Astrocyte of the cerebellum (primary cell): ENCODE measurements at regions not wholly inside any gene's neighbourhood (a gene's known extent, or its start where the extent isn't known, plus 50 kb on each side); places are given as distances from the start of the nearest gene placed in this dataset.

ENCODE experiments used
- DNase-seq: peaks from one replicate; pipeline ENCODE4 v3.0.0-alpha.2; 2011; ENCODE audit warnings: low read depth
- H3K4me3 ChIP-seq: 2 replicates; pipeline ENCODE4 v1.5.1; 2011; ENCODE audit warnings: mild to moderate bottlenecking, low read depth, low read length, moderate library complexity
- in situ Hi-C: cut with HindIII; loops from 2 replicates; pipeline ENCODE4 v1.10.0; 2017; ENCODE audit warnings: low sequenced_read_pairs
- TF ChIP-seq, protein P1 (sequence below): IDR thresholded peaks from 2 replicates; pipeline ENCODE4 v1.5.1; 2012; ENCODE audit warnings: low read length, low read depth, moderate library complexity, mild to moderate bottlenecking; ENCODE audit errors: missing control alignments

DNA sequence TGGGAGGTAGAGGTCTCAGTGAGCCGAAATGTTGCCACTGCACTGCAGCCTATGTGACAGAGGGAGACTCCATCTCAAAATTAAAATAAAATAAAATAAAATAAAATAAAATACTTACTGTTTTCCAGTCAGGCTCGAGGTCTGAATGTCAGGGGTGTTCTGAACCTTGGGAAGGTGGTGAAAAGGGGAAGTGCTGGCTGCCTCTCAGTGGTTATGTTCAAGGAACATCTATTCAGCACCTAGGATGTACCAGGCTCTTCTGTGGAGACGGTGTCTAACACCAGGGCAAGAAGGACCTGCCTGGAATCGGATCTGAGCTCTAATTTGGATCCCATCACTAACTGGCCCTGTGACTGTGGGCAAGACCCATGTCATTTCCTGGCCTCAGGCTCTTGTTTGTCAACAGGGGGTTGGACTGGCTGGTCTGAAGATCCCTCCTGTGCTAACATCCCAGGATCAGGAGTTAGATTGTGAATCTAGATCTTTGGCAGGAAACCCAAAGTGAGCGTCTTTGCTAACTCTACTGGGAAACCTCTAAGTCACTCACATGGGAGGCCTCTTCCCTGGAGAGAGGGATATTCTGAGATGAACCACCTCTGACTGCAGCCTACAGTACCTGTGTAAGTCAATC, 63.4 kb upstream of the SIRPG start:
- TF ChIP-seq, protein P1, sequence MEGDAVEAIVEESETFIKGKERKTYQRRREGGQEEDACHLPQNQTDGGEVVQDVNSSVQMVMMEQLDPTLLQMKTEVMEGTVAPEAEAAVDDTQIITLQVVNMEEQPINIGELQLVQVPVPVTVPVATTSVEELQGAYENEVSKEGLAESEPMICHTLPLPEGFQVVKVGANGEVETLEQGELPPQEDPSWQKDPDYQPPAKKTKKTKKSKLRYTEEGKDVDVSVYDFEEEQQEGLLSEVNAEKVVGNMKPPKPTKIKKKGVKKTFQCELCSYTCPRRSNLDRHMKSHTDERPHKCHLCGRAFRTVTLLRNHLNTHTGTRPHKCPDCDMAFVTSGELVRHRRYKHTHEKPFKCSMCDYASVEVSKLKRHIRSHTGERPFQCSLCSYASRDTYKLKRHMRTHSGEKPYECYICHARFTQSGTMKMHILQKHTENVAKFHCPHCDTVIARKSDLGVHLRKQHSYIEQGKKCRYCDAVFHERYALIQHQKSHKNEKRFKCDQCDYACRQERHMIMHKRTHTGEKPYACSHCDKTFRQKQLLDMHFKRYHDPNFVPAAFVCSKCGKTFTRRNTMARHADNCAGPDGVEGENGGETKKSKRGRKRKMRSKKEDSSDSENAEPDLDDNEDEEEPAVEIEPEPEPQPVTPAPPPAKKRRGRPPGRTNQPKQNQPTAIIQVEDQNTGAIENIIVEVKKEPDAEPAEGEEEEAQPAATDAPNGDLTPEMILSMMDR: no peak
- in situ Hi-C loops: no loop called here
- no peak overlapping the region for H3K4me3 ChIP-seq
- no peak for DNase-seq

DNA sequence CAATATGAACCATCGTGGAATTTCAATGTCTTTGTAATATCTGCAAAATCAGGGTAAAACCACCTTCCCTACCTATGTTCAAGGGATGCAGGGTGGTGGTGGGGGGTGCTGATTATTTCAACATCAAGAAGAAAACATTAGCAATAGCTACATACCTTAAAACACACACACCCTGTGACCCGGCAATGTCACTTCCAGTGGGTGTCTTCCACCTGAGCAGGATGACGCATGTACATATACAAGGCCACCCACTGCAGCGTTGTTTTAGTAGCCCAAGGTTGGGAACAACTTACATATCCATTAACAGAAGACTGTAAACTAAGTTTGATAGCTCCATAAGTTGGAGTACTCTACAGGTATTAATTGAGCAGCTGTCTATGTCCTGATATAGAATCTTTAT, 62.6 kb upstream of the SIRPG start:
- TF ChIP-seq, protein P1: no peak
- in situ Hi-C loops: no loop called here
- no peak overlapping the region for H3K4me3 ChIP-seq
- no peak for DNase-seq

DNA sequence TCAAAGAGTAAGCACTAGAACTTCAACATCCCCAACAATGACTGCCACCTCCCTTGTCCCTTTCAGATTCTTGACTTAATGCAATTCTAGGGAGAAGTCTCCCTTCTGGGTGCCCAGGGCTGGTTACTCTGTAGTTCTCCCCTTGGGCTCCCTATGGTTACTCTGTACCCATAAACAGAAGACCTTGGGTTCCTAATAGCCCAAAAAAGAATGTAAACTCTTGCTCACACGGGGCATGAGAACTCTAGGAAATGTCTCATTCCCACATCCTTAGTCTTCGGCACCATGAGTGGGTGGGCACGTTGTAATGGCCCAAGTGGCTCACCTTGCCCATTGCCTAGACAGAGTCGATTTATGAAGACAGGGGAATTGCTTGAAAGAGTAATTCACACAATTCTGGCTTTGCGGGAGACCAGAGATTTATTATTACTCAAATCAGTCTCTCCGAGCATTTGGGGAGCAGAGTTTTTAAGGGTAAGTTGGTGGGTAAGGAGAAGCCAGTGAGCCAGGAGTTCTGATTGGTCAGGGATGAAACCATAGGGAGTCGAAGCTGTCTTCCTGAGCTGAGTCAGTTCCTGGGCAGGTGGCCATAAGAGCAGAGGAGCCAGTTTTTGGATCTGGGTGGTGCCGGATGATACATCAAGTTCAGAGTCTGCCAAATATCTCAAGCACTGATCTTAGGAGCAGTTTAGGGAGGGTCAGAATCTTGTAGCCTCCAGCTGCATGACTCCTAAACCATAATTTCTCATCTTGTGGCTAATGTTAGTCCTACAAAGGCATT, 61.2 kb upstream of the SIRPG start:
- no peak overlapping the region for H3K4me3 ChIP-seq
- in situ Hi-C loops: no loop called here
- DNase-seq: peak; percentile 62
- TF ChIP-seq, protein P1: no peak

DNA sequence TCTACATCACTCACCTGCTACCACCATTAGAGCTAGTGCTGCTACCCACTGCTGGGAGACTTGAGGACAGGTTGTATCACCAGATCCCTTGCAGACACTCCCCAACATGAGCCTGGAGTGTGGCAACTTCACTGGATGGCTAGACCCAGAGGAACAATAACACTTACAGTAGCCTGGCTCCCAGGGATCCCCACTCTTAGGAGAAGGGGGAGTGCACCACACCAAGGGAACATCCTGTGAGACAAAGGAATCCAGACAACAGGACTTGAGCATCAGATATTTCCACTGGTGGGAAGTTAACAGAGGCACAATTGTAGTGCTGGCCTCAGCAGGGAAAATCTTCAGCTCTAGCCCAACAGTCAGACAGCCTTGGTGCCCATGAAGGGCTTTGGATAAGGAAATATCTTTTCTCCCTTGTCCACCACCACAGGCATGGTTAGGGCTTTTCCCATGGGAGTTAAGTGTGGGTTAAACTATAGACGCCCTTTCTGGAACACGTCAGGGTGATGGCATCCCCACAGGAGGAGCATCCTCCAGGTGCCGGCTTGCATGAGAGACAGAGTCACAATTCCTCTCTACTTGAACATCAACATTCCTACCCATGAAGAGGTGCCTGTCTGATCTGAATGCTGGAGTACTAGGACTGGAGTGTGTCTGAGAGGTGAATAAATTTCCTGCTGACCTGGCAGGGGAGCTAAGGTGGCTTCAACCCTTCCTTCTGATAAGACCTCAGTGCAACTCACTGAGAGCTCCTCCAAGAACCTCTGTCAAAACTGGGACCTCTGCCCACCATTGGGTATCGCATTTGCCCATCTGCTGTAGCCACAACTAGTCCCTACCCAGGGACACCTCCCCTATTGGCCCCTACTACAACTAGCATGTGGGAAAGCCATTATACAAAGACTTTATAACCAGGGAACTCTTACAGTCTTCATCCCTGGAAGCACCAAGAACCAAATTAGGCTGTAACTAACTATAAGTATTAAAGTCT, 55.4 kb upstream of the SIRPG start:
- TF ChIP-seq, protein P1: no peak
- in situ Hi-C loops: no loop called here
- no peak overlapping the region for H3K4me3 ChIP-seq
- no peak for DNase-seq

DNA sequence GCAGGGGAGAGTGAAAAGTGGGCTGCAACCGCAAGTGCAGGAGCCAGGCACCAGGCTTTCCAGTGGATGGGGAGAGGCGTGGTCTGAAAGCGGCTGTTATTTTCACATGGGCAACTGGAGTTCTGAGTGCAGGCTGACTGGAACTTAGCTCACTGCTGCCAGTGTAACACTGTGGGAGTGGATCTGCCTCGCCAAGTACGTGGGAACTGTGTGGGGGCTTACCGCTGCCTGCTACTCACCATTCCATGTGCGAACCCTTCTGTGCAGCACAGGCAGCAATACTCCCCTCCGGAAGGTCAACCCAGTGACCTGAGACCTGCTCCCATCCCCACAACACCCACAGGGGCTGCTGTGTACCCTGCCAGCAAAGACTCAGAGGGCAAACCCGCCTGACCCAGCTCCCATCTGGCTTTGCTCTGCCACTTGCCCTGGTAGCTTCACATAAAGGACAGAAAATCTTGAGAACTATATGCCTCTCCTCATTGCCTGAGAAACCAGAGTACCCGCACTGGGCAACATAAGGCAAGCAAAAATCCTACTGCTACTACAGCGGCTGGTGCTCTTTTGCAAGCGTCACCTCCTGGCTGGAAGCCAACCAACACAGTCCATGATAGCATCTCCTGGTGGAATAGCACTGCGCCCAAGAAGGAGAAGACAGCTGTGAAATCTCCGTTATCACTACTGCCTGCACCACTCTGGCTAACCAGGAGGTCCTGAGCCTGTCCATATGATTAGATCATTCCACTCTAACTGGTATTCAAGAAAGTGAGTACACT, 54.4 kb upstream of the SIRPG start:
- TF ChIP-seq, protein P1: no peak
- in situ Hi-C loops: no loop called here

More for the DNA sequence above, 54.4 kb upstream of the SIRPG start:
- no peak overlapping the region for H3K4me3 ChIP-seq
- DNase-seq: no peak
